Large intestine (tissue), 3 donors: ENCODE measurements at regions not wholly inside any gene's neighbourhood (a gene's known extent, or its start where the extent isn't known, plus 50 kb on each side); places are given as distances from the start of the nearest gene placed in this dataset.

Experiments
- DNase-seq, 2 donors: peaks; one replicate each; pipeline versions ENCODE4 v3.0.0 to v3.0.0-alpha.2; 2013
- H3K27ac ChIP-seq: one replicate; pipeline ENCODE4 v1.5.1; 2013; ENCODE audit warnings: low read length
- H3K27me3 ChIP-seq: 2 replicates; pipeline ENCODE4 v1.6.1; 2013; ENCODE audit warnings: low read length; ENCODE audit not compliant: control insufficient read depth, insufficient read depth
- H3K36me3 ChIP-seq: 2 replicates; pipeline ENCODE4 v1.6.1; 2013; ENCODE audit warnings: low read length; ENCODE audit not compliant: control insufficient read depth, insufficient read depth
- H3K4me1 ChIP-seq: one replicate; pipeline ENCODE4 v1.6.1; 2013; ENCODE audit warnings: low read length; ENCODE audit not compliant: control insufficient read depth, insufficient read depth
- H3K4me3 ChIP-seq: one replicate; pipeline ENCODE4 v1.5.1; 2013; ENCODE audit warnings: low read length
- H3K9me3 ChIP-seq: one replicate; pipeline ENCODE4 v1.6.1; 2013; ENCODE audit warnings: mild to moderate bottlenecking, low read depth, low read length, moderate library complexity; ENCODE audit not compliant: control insufficient read depth
- WGBS: methylation state at CpG from one replicate; pipeline ENCODE4 v1.1.5; 2013; ENCODE audit warnings: low lambda C conversion rate; ENCODE audit not compliant: insufficient coverage; 5-methylcytosine and 5-hydroxymethylcytosine counted together

DNA sequence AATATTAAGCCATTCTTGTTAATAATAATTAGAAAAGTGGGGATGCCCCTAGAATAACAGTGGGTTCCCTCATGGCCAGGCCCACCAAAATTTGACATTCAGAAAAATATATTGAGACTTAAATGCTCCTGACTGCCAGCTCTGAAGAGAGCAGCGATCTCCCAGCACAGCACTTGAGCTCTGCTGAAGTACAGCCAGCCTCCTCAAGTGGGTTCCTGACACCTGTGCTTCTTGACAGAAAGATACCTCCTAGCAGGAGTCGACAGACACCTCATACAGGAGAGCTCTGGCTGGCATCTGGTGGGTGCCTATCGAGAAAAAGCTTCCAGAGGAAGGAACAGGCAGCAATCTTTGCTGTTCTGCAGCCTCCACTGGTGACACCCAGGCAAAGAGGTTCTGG lies 261.5 kb downstream of the DTWD2 start:
- Histone ChIP-seq H3K4me1 (no peaks in the 10 kb centered on the region), H3K27ac (no peak overlapping the region), H3K9me3 (no peaks in the 10 kb centered on the region), H3K27me3 (no peaks in the 10 kb centered on the region), H3K36me3 (no peaks in the 10 kb centered on the region), H3K4me3 (no peak overlapping the region)
- DNase-seq, result no peak
- no CpG with 5 or more reads among the region's 3 CpGs for WGBS

DNA sequence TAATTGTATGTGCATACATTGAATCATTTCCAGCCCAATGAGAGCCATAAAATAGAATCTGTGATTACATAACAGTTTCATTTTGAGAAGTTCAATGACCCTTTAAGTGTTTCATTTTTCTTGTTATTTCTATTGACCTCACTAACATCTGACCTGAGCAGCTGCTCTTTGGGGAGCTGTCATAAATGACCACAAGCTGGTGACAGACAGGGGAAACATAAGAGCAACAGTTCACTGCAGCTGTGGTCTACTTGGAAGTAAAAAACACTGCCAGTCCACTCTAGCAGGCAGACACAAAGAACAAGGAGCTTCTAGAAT lies 265.4 kb downstream of the DTWD2 start:
- Histone ChIP-seq H3K9me3 (no peaks in the 10 kb centered on the region), H3K4me3 (no peak overlapping the region), H3K36me3 (no peaks in the 10 kb centered on the region), H3K4me1 (no peaks in the 10 kb centered on the region), H3K27me3 (no peaks in the 10 kb centered on the region), H3K27ac (no peak overlapping the region)
- DNase-seq, result no peak

DNA sequence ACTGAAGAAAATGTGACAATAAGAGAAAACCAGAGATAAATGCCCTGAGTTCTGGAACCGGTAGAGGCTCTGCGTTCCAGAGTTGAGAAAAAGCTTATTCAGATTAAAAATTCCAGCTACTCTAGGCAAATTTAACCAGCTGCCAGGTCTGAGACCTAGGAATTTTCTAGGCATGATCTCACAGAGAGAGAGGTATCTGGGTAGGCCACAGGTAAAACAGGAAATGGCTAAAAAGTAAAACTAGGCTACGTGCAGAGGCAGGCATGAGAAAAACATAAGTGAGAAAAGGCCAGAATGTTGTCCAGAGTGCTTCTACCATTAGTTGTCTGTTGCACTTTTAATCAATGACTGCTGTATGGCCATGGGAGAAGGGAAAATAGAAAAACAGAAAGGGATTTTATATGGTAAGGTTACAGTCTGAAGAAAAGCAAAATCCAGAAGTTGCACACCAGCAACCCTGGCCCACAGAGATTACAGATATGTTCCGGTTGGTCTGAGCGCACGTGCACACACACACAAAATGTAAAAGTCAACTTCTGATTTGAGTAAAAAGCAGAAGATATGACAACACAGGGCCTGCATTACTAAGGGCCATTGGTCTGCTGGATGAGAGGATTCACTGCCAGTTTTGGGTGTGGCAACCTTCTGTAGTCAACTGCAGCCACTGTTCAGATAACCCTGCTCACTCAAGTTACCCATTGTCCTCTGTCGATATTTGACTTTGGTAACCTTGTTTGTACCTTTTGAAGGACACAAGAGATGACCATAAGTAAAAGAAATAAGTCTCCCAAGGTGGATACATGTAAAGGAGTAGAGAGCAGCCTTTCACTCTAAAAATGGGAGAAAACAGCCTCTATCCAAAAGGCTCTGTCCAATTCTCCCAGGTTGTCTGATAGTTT lies 266.0 kb downstream of the DTWD2 start:
- Histone ChIP-seq H3K27ac (no peak overlapping the region), H3K9me3 (no peaks in the 10 kb centered on the region), H3K36me3 (no peaks in the 10 kb centered on the region), H3K4me3 (no peak overlapping the region), H3K27me3 (no peaks in the 10 kb centered on the region), H3K4me1 (no peaks in the 10 kb centered on the region)
- 60% methylated on average over 1 of the region's 7 CpGs for WGBS
- no peak for DNase-seq

DNA sequence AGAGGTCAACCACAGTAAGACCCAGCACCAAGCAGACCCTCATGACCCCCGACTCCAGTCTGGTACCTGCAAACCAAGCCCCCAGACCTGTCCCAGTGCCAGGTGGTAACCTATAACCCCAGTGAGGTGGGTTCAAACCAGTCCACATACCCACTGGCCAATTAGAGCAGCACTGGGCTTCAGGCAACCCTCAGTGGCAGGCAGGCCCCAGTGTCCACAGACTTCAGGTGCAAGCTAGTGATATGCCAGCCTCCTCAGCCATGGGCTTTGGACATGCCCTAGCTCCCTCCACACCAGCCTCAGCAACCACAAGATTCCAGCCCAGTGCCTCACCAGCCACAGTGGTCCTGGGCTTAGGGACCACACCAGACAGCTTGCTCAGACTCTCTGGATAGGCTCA lies 276.6 kb downstream of the DTWD2 start:
- peaks cover 10% of the 10 kb centered on the region for H3K9me3 ChIP-seq
- no peak overlapping the region for H3K4me3 ChIP-seq
- no peaks in the 10 kb centered on the region for H3K36me3 ChIP-seq
- H3K27me3 ChIP-seq, result no peaks in the 10 kb centered on the region
- WGBS, result no CpG with 5 or more reads among the region's 1 CpG
- DNase-seq, result no peak
- H3K27ac ChIP-seq, result no peak overlapping the region
- H3K4me1 ChIP-seq, result no peaks in the 10 kb centered on the region

DNA sequence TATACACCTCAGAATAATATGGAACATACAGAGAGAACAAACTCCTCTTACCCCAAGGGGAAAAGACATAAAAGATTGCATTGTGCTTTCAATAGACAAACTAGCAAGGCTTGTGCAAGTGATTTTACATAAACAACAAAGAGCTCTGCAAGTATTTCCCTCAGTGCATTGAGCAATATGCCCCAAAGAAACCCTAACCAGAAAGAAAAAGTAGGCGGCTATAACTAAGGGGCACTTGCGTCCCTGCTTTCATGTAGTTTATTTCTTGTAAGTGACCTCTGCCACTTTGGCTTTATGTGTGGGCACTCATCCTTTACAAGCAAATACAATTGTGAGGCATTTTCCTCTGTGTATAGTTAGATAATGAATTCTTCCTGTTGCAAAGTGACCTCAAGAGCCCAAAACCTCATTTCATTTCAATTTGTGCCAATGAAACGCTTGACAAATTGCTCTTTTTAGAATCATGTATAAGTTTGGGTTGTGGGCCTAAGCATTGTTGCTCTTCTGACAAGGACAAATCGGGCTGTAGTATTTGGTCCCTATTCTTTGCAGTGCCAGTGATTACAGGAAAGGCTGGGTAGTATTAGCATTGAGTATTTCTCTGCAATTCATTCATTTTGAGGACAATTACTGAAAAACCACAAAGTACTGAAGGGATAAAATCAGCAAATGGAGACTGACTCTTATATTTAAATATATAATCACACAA lies 282.2 kb downstream of the DTWD2 start:
- Histone ChIP-seq H3K4me1 (no peaks in the 10 kb centered on the region), H3K4me3 (no peak overlapping the region), H3K36me3 (no peaks in the 10 kb centered on the region), H3K27me3 (no peaks in the 10 kb centered on the region), H3K9me3 (peaks cover 4% of the 10 kb centered on the region), H3K27ac (no peak overlapping the region)
- no peak for DNase-seq
- WGBS, result no CpG with 5 or more reads among the region's 4 CpGs

DNA sequence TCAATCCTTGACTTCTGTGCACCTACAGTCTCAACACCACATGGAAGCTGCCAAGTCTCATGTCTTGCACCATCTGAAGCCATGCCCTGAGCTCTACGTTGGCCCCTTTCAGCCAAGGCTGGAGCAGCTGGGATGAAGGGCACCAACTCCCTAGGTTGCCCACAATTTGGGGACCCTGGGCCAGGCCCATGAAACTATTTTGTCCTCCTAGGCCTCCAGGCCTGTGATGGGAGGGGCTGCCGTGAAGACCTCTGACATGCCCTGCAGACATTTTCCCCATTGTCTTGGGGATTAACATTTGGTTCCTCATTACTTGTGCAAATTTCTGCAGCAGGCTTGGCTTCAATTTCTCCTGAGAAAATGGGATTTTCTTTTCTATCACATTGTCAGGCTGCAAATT lies 285.1 kb downstream of the DTWD2 start:
- no peaks in the 10 kb centered on the region for H3K36me3 ChIP-seq
- H3K4me3 ChIP-seq, result no peak overlapping the region
- no CpG with 5 or more reads among the region's 2 CpGs for WGBS
- H3K4me1 ChIP-seq, result no peaks in the 10 kb centered on the region
- H3K27me3 ChIP-seq, result no peaks in the 10 kb centered on the region
- H3K9me3 ChIP-seq, result peaks cover 4% of the 10 kb centered on the region
- H3K27ac ChIP-seq, result no peak overlapping the region
- DNase-seq, result no peak

DNA sequence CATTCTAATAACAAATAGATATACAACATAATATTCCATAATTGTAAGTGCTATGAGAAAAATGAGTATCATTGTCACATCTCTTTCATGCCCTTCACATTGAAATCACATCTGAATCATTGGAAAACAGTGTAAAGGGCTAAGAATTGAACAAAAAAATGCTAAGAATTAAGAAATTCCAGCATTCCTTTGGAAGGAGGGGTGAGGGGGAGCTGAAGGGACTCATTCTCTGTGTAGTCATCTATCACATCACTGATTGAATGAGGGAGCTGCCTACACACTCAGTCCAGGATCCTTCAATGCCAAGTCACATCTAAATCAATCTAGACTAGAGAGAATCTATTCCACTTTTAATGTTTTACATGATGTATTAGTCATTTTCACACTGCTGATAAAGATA lies 286.6 kb downstream of the DTWD2 start:
- DNase-seq, result no peak
- Histone ChIP-seq H3K4me3 (no peak overlapping the region), H3K27ac (no peak overlapping the region), H3K9me3 (peaks cover 4% of the 10 kb centered on the region), H3K27me3 (no peaks in the 10 kb centered on the region), H3K36me3 (no peaks in the 10 kb centered on the region), H3K4me1 (no peaks in the 10 kb centered on the region)

DNA sequence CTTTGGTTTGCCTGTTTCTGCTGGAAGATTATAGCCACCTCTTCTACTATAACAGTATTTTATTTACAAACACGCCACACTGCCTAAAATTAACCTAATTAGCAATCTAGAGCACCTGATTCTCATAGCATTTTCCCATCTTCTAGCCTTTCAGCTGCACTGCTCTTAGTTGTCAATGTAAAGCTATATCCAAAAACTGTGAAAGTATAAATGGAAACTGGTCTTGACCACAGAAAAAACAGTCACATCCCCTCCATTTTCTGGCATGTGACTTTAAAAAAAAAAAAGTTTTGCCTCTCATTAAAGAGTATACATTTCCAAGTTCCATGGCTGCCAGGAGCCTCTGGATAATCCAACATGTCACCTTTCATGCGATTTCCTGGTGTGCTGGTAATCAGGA lies 287.8 kb downstream of the DTWD2 start:
- Histone ChIP-seq H3K4me3 (no peak overlapping the region), H3K27me3 (no peaks in the 10 kb centered on the region), H3K4me1 (no peaks in the 10 kb centered on the region), H3K27ac (no peak overlapping the region), H3K9me3 (peaks cover 4% of the 10 kb centered on the region), H3K36me3 (no peaks in the 10 kb centered on the region)
- no peak for DNase-seq
- 60% methylated on average over 1 of the region's 2 CpGs for WGBS

DNA sequence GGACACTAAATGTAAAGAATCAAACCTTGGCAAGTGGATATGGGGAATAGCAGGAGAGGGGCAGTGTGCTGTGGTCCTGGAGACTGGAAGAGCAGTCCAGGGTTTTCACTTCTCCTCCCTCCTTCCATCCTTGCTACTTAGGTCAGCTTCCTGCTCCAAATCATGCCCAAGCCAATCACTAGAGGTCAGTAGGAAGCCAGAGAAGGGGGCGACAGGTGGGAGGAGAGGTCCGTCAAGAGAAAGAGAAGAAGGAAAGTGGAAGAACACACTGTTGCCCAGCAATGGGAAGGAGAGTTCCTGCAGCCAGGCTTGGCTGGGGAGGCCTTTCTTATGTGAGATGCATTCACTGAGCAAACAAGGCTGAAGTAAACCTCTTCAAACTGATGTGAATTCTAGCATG lies 289.6 kb downstream of the DTWD2 start:
- Histone ChIP-seq H3K27ac (no peak overlapping the region), H3K27me3 (no peaks in the 10 kb centered on the region), H3K4me3 (no peak overlapping the region), H3K36me3 (no peaks in the 10 kb centered on the region), H3K4me1 (no peaks in the 10 kb centered on the region), H3K9me3 (peaks cover 4% of the 10 kb centered on the region)
- DNase-seq, result no peak
- WGBS, result no CpG with 5 or more reads among the region's 2 CpGs

DNA sequence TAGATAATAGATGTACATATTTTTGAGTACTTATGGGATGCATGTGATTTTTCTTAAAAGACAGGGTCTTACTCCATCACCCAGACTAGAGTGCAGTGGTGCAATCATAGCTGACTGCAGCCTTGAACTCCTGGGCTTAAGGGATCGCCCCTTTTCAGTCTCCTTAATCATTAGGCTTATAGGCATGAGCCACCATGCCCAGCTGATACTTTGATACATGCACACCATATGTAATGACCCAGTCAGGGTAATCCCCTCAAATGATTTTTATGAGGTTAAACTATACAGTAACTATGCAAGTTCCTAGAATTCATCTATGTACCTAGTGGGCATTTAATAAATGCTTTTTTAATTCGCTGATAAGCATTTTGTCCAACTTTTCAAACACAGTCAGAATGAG lies 292.3 kb downstream of the DTWD2 start:
- no peak for DNase-seq
- Histone ChIP-seq H3K9me3 (no peaks in the 10 kb centered on the region), H3K4me1 (no peaks in the 10 kb centered on the region), H3K36me3 (no peaks in the 10 kb centered on the region), H3K27ac (no peak overlapping the region), H3K27me3 (no peaks in the 10 kb centered on the region), H3K4me3 (no peak overlapping the region)
- WGBS, result 100% methylated on average over 1 of the region's 2 CpGs

DNA sequence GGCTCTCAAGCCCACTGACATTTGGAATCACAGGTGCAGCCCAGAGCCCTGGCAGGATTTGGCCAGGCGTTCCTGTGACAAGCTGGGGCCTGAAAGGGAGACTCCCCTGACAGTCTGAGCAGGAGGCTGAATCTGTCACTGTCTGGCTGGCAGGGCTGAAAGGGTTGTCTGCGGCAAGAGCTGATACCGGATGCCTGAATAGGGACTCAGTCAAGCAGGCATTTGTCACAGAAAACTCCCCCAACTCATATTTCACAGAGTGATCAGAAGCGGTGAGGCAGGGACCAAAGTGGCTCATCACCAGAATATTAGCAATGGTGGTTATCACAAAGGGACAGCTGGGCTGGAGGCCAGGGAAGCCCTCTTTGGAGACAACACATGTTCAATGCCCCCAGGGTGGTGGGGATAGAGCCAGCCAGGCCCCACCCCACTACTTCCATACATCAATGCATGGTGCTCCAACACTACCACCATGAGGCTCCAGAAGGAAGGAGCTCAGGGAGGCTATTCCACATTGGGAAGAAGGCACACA lies 295.5 kb downstream of the DTWD2 start:
- Histone ChIP-seq H3K4me3 (no peak overlapping the region), H3K36me3 (no peaks in the 10 kb centered on the region), H3K4me1 (no peaks in the 10 kb centered on the region), H3K27ac (no peak overlapping the region), H3K27me3 (no peaks in the 10 kb centered on the region), H3K9me3 (no peaks in the 10 kb centered on the region)
- DNase-seq, result no peak
- no CpG with 5 or more reads among the region's 4 CpGs for WGBS
